ENCODE measurements at regions not wholly inside any gene's neighbourhood (a gene's known extent, or its start where the extent isn't known, plus 50 kb on each side); places are given as distances from the start of the nearest gene placed in this dataset.
A peak's percentile ranks its signal among the peaks of the same experiment; 100 is the strongest.

- no peak for TF ChIP-seq CTCF (IDR thresholded peaks at IDR 0.05; ENCODE audit: insufficient read depth, low read length, missing control alignments)
- DNase-seq (ENCODE audit: low read depth, low spot score) = no peak
- ChIA-PET CTCF (no interaction called here), POLR2A (no interaction called here)
- no peak overlapping the region for H3K4me3 ChIP-seq (ENCODE audit: low read depth, low read length)
These were observed 479.4 kb upstream of the MPDZ start for GRCh38 chr9:13758936-13759335.

GRCh38 chr9:13756943-13757342 lies 477.5 kb upstream of the MPDZ start:
- ChIA-PET POLR2A (no interaction called here), CTCF (no interaction called here)
- no peak for TF ChIP-seq CTCF (IDR thresholded peaks at IDR 0.05; ENCODE audit: insufficient read depth, low read length, missing control alignments)

GRCh38 chr9:13755551-13755950 lies 476.1 kb upstream of the MPDZ start:
- no peak for DNase-seq (ENCODE audit: low read depth, low spot score)
- ChIA-PET CTCF (no interaction called here), POLR2A (no interaction called here)
- TF ChIP-seq CTCF (IDR thresholded peaks at IDR 0.05; ENCODE audit: insufficient read depth, low read length, missing control alignments) = no peak
- no peak overlapping the region for H3K4me3 ChIP-seq (ENCODE audit: low read depth, low read length)

More at GRCh38 chr9:13756943-13757342, 477.5 kb upstream of the MPDZ start:
- no peak overlapping the region for H3K4me3 ChIP-seq (ENCODE audit: low read depth, low read length)
- DNase-seq (ENCODE audit: low read depth, low spot score) = no peak

- no peak for TF ChIP-seq CTCF (IDR thresholded peaks at IDR 0.05; ENCODE audit: insufficient read depth, low read length, missing control alignments)
- ChIA-PET POLR2A (no interaction called here), CTCF (no interaction called here)
- H3K4me3 ChIP-seq (ENCODE audit: low read depth, low read length) = no peak overlapping the region
- no peak for DNase-seq (ENCODE audit: low read depth, low spot score)
These were observed 471.1 kb upstream of the MPDZ start for GRCh38 chr9:13750639-13751038.

GRCh38 chr9:13750061-13750460 lies 470.6 kb upstream of the MPDZ start:
- peak; percentile 52 for DNase-seq (ENCODE audit: low read depth, low spot score)
- no peak for TF ChIP-seq CTCF (IDR thresholded peaks at IDR 0.05; ENCODE audit: insufficient read depth, low read length, missing control alignments)
- H3K4me3 ChIP-seq (ENCODE audit: low read depth, low read length) = no peak overlapping the region
- ChIA-PET CTCF (no interaction called here), POLR2A (no interaction called here)

- no peak for TF ChIP-seq CTCF (IDR thresholded peaks at IDR 0.05; ENCODE audit: insufficient read depth, low read length, missing control alignments)
- ChIA-PET POLR2A (no interaction called here), CTCF (no interaction called here)
These were observed 467.4 kb upstream of the MPDZ start for GRCh38 chr9:13746876-13747275.

More at GRCh38 chr9:13746876-13747275, 467.4 kb upstream of the MPDZ start:
- no peak overlapping the region for H3K4me3 ChIP-seq (ENCODE audit: low read depth, low read length)
- no peak for DNase-seq (ENCODE audit: low read depth, low spot score)

Data from AG04449 (cell line).